Stimulated activated CD4-positive, alpha-beta T cell treated with anti-CD3 and anti-CD28 coated beads, Interleukin-15, amount 100 ng/mL, for 48 hours (primary cell): ENCODE measurements at regions not wholly inside any gene's neighbourhood (a gene's known extent, or its start where the extent isn't known, plus 50 kb on each side); places are given as distances from the start of the nearest gene placed in this dataset.

Experiments used
- DNase-seq, 2 donors: peaks; one replicate each; pipeline ENCODE4 v3.0.0-alpha.2; 2020; ENCODE audit warnings: low read depth in 2 of 2

DNA sequence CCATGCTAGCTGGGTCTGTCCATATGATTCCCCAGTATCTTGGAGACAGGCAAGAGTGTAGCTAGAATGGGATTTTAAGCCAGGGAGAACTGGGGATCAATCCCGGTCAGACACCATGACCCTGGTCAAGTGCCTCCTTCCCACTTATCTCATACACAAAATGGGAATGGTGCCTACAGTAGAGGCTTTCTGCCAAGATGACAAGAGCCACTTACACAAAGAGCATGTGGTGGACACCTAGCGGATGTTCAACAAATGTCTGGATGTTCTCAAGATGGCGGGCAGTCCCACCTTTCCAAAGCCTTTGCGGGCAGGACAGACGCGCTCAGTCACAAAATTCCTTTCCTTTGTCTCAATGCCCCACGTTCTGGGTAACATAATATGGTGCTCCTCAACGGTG, 57.3 kb downstream of the MAF start:
- DNase-seq = no peak

DNA sequence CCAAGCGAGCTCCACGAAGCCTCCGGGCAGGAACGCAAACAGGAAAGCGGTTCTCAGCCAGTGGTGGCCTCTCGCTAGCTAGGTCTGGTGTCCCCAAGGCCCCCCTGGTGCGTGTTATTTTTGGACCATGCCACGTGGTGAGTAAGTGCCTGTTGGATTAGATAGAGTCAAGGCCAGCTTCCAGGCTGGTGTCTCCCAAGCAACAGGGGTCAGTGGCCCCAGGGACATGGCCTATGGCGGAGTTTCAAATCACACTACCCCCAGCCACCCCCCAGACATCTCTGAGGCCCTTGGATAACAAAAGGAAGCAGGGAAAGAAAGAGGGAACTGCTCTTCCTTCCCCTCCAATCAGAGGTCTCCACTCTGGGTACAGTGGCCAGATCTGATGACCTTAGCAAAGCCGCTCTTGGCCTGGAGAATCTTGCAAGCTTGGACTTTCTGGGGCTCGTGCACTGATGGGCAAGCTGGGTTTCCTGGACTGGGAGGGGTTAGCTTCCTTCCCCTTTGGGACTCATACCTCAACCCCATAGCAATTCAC, 58.2 kb downstream of the MAF start:
- no peak for DNase-seq

DNA sequence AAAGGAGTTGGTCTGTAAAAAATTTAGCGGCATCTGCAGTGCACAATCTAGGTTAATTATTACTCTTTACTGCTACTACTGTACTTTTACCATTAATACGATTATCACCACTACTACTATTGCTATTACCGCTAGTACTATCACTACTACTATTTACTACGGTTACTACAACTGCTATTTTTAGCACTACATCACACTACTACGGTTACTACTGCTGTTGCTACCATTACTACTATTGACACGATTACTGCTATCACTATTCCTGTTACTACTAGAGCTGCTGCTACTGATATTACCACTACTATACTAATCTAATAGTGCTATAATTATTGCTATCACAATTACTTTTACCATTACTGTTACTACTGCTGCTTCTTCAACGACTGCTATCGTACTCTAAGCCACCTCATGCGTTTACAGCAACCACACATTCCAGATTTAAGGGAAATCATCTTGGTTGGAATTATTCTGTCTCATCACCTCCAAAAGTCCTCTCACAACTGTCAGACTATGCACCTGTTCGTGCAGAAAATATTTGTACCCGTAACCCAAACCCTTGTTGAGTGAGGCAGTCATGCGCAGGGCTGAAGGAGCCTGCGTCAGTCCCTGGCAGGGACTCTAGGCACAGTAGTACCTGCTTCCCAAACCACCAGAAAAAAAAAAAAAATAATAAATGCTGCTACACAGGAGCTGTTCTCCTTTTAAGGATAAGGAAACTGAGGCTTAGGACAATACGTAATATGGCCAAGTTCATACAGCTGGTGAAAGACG, 59.5 kb downstream of the MAF start:
- DNase-seq = no peak

DNA sequence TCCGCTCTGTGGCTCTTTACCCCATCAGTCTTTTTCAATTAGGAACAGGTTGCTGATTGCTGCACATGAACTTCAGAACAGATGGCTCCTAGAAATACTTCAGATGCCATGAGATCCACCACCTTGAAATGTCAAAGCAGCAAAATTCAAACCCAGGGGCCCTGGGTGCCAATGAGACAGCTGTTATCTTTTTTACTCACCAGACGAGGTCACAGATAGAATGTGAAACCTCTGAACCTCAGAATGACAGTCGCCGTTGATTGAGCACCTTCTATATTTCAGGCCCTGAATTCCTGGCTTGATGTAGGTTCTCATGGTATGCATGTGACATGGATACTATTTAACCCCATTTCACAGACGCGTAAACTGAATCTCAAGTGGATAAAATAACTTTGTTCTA, 63.0 kb downstream of the MAF start:
- no peak for DNase-seq

DNA sequence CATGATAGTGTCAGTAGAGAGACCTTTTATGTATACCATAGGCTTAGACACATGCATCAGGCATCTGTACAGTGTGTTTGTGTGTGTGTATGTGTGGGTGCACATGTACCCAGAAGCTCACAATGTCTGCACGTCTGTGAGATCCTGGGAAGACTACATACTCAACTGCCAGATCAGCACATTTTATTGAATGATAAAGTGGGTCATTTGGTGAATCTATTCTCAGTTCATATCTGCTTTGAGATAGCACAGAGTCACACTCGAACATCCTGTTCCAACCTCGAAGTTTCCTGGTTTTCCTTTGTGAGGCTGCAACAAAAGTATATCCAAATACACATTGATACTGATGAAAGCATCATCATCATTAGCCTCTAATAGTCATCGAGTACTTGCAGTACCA, 63.6 kb downstream of the MAF start:
- DNase-seq = no peak

DNA sequence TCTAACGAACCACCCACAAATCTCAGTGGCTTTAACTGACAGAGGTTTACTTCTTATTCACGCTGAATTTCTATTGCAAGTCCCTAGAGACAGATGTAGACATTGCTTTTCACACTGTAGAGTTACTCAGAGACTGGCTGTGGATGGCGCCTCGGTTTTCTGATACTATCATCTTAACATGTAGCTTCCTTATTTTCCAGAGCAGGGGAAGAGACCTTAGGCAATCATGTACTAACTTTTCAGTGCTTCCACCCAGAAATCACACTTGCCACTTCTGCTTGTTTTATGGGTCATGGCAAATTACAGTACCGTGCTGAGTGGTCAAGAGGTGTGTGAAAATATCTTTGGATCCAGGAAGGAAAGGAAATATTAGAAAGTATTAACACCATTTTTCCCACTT, 65.4 kb downstream of the MAF start:
- no peak for DNase-seq

DNA sequence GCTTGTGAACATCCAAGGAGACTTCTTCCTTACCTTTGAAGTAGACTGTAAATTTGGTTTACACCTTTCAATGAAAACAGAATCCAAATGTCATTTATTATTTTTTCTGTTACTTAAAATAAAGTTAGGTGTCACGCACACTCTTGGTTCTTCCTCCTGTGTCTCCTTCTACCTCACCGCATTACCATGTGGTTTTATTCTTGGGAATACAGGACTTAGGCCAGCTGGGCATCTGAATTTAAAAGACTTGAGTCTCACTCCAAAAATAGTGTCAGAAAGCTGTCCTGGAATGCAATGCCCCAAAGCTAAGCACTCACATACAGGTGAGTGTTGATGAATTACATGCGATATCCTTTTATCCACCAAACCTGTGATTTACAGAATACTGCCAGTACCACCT, 66.4 kb downstream of the MAF start:
- DNase-seq = no peak

DNA sequence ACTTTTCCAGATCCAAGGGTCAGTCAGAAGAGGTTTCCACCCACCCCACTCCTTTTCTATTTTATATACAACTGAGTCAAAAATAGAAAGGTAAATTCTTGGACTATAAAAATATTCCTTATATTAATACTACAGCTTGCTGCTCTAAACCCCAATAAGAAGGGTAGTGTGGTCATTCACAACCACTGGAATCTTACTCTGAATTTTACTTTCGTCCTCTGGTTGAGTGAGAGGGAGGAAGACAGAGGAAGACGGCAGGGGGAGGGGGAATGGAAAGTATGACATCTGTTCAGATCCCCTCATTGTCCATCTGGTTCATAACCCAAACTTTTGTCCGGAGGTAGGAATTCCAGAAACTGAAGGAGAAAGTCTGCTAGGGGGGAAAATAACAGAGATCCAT, 67.2 kb downstream of the MAF start:
- no peak for DNase-seq

DNA sequence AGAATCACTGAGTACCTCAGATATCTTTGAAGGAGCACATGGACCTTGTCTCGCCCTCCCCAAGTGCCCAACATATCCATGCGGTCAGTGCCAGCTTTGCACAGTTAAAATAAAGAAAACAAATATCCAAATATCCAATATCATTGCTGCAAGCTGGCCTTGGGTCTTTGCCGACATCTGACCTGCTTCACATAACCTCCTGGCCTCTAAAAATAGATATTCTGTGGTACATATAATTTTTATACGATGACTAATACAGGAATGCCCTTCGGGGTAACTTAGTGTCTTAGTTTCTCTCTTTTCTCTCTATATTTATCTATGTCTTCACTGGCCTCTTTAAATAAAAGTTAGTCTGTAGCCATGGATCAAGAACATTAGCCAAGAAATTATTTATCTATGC, 67.8 kb downstream of the MAF start:
- DNase-seq = no peak

DNA sequence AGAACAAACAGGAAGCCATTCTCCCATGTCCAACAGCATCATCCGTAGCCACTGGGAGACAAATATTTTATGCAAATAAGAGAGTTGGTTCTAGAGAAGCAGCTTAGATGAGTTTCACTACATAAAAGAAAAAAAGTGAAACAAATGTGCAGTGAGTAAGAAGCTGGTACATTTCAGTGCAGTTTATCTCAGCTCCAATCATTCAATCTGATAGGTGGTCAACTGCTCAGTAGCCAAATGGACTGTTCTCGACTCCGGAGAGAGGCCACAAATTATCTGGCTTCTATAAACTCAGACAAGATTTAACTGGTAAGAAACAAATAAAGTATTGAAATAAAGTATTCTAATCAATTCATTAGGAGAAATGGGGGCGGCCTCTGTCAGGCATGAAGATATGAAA, 68.3 kb downstream of the MAF start:
- no peak for DNase-seq

DNA sequence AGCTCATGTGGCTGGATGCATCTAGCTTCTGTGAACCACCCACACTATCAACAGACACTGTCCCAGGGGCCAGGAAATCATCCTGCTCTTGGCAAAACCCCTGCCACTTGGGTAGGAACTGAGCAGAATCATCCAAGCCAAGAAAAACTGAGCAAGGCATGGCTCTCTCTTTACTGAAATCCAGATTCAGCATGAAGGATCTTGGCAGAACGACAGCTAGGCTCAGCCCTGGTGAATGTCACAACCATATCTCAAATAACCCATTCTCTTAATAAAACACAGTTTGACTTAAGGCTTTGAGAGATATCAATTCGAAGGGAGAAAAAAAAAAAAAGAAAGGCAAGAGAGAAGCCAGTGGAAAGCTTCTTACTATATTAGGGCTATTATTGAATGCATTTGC, 72.2 kb downstream of the MAF start:
- DNase-seq = no peak

DNA sequence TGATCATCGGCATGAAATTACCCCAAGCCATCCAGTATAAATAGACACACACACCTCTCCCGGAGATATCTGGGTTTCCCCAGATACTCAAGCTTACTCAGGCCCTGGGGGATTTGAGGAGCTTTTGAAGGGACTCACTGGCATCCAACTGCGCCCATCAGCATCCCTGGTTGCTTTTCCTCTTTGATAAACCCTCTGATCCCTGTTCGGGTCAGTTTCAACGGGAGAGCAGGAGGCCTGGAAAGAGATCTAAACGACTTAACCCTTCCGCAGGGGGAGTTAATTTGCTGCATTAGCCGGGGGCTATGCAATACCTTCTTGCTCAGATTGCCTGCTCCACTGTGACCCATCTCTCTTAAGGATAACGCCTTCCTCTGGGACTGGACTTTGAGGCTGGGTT, 76.6 kb downstream of the MAF start:
- DNase-seq = no peak

DNA sequence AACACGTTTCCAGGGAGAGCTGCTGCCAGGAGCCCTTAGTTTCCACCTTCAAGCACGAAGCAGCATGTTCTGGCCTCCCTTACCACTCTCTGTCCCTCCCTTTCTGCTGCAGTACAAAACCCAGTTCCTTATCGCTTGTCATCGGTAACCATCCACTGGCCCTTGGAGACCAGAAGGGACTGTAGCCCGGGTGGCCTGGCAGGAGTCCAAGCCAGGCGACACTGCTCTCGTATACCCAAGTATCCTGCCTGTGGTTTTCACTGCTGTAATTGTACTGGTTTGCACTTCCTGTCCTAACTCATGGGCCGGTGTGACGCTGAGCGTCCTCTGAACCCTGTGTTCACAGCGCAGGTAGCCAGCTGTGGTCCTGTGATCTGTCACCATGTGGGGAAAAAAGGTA, 81.1 kb downstream of the MAF start:
- no peak for DNase-seq

DNA sequence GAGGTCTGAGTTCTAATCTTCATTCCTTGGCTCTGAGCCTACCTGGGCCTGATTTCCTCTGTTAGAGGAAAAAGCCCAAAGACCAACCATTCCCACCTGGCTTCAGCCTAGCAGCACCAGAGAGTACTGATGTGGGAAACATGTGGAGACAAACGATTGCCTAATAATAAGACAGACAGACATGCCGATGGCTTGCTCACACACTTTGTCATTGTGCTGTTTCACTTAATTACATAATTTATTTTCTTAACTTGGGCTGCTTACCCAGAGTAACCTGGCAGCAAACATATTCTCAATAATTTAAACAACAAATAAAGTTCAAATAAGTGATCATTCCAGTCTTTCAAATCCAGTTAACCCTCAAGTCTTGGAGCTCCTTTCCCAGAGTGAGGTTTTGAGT, 83.4 kb downstream of the MAF start:
- DNase-seq = no peak

DNA sequence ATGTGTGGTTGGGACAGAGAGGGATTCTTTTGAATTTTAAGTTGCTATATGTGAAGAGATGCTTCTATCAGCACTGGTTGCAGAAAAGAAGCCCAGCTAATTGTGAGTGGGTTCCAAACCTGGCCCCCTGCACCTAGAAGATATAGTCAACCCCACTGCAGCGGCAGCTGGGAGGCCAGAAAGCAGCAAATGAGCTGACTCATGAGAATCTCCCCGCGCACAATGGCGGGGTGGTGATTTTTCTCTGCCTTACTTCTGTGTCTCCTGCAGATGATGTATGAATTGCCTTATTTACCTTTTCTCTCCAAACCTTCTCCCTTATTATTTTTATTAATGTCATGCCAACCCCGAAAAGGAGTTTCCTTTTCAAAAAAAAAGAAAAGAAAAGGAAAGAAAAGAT, 89.7 kb downstream of the MAF start:
- no peak for DNase-seq

DNA sequence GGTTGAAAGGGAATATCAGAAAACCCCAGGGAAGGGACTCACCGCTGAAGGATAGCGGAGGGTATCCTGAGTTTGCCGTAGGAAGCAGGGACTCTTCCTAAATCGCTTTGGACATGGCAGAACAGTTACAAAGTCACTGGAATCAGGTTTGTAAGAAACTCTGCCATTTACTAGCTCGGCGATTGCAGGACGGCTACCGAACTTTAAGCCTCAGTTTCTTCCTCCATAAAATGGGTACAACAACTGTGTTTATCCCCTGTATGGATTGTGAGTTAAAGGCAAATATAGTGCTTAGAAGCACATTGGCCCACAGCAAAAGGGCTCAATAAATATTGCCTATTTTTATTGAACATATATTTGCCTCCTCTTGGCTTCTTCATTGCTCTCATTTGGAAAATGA, 90.6 kb downstream of the MAF start:
- DNase-seq = no peak

DNA sequence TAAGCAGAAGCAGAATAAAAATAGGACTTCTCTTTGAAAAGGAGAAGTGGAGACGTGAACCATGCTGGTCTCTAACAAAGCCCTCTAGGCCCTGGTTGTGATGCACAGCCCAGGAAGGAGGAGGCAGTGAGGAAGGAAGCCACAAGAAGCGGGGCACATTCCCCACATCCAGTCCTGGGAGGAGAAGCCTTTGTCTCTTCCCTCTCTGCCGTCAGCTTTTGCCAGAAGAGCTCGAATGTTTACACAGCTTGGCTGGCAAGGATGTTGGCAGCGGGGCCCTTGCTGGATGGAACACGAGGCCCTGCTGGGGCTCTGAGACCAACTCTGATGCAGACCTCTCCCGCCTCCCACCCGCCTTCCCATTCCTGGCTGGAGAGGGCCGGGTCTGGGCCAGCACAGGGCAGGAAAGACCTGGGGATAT, 91.3 kb downstream of the MAF start:
- no peak for DNase-seq

DNA sequence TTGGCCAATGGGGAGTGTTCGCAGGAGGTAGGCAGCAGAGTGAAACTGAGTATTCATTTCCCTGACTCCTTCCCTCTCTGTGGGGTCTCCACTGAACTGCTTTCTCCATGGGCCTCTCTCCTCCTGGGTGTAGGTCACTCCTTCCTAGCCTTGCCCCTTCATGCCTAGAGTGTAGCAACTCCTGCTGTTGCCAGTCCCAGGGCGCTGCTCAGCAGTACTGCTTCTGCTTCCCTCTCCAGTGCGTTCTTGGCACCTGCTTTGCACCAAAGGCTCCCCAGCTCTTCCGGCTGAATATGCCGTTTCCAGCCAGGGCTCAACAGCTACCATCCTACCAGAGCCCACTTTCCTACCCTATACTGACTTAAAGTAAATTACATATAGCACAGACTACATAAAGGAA, 92.2 kb downstream of the MAF start:
- DNase-seq = no peak

DNA sequence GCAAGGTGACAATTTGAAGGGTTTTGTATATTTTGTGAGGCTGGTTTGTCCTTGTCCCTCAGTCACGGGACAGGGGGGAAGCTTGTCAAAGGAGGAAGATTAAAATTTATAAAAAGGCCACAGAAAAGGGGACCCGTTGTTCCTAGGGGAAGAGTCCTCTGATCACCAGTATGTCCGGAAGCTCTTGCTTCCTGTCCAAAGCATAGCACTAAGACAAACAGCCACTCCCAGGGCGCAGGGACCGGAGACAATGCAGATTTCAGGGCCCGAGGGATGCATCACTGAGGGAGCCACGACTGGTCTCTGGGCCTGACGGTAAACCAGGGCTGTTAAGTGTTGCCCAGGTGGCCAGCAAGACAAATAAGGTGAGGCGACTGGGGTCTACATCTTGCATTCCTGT, 95.2 kb downstream of the MAF start:
- DNase-seq = no peak

DNA sequence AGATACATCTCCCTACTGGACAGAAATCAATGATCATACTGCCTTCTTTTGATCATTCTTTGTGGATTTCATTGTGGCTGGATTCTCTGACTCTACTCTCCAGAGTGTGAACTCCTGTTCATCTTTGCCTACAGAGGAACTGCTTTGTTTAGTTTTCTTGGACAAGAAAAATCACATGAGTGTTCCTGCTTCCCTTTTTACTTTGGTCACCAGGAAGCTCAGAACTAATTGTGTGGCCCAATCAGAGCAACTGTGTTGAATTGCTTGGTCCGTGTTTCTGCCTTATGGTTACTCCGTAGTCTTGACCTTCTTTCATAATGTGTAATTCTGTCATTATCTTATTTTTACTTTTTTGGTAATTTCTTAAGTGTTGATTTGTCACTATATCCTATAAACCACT, 97.0 kb downstream of the MAF start:
- no peak for DNase-seq

DNA sequence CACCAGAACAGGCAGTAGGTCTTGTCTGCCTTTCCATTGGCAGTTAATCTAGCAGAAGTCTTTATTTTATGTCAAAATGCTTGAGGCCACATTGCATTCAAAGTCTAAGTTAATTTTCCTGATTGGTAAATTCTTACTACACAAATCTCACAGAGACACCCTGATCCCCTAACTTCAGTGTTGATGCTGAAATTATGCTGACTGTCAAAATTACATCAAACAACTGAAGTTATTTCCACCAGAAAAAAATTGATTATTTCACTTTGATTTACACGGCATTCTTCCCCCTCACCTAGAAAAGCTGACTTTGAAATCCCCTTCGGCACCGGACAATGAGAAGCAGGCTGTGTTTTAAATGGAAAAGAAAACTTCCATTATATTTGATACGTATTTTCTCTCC, 99.1 kb downstream of the MAF start:
- no peak for DNase-seq

DNA sequence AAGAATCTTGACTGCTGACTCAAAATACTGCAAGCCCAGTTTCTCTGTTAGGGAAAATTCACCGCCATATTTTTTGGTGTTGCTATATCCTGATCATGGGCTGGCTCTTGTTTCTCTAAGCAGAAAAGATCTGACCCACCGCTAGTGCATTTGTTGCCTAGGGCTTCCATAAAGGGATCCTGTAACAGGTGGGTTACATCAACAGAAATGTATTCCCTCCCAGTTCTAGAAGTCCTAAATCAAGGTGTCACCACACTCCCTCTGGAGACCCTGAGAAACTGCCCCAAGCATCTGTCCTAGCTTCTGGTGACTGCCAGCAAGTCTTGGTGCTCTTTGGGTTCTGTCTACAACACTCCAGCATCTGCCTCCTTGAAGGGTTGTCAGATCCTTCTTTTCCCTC, 99.7 kb downstream of the MAF start:
- no peak for DNase-seq

DNA sequence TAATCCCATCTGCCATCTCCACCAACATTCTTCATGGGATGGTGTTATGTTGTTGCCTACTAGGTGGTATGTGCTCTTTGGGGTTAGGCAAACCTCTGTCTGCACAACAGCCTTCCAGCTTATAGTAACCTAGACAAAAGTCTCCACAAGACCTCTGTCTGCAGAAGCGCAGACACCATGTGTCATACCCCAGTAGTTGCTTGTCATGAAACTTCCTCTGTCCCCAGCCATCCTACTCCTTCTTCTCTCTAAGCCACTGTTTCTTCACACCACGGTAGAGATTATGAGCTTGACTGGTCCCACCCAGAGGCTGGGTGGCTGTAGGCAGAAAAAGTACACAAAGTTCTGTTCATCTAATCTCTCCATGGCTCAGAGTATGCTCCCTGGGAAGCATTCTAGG, 100.3 kb downstream of the MAF start:
- DNase-seq = no peak

DNA sequence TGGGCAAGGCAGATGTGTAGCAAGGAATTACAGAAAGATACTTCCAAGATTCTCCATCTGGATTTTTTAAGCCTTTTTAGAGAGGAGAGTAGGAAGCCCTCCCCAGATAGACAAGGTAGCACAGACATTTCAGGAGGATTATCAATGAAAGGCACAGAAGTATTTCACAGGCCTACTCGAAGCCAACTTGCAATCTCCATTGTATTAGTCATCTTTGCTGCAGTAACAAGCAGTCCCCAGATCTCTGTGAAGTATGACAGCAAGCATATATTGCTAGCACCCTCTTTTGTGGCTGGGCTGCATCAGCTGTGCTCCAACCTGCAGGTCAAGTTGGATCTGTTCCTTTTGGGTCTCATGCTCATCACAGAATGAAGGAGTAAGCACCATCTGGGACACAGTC, 101.6 kb downstream of the MAF start:
- no peak for DNase-seq
